DND-41 (cell line): ENCODE measurements at regions not wholly inside any gene's neighbourhood (a gene's known extent, or its start where the extent isn't known, plus 50 kb on each side); places are given as distances from the start of the nearest gene placed in this dataset.
"Not testable (repeated sequence)": the region's sequence is repeated elsewhere in the genome, so short reads cannot be mapped to it uniquely, and the experiment has no call there.

Experiments used
- ATAC-seq: fragments of 200-7000 bp; cut with Tn5 transposase; 3 replicates; pipeline ENCODE4 v1.9.1; 2021; ENCODE audit warnings: low read depth; ENCODE audit not compliant: insufficient read depth
- DNase-seq: peaks from one replicate; pipeline ENCODE4 v3.0.0-alpha.2; 2020
- H2AFZ ChIP-seq: 2 replicates; pipeline ENCODE4 v1.6.0; 2012; ENCODE audit warnings: low read depth, low read length
- H3K27ac ChIP-seq: 2 replicates; pipeline ENCODE4 v1.5.1; 2012; ENCODE audit warnings: low read length, inconsistent platforms
- H3K27me3 ChIP-seq: fragments of 200-600 bp; sonication (generic); 2 replicates; pipeline ENCODE4 v1.6.0; 2012; ENCODE audit warnings: low read length, mild to moderate bottlenecking, inconsistent platforms; ENCODE audit not compliant: insufficient read depth, poor library complexity
- H3K36me3 ChIP-seq: 2 replicates; pipeline ENCODE4 v1.5.1; 2012; ENCODE audit warnings: low read length, inconsistent platforms; ENCODE audit not compliant: insufficient read depth
- H3K4me1 ChIP-seq: 2 replicates; pipeline ENCODE4 v1.5.1; 2012; ENCODE audit warnings: mild to moderate bottlenecking, low read length; ENCODE audit not compliant: insufficient read depth
- H3K4me2 ChIP-seq: 2 replicates; pipeline ENCODE4 v1.6.0; 2012; ENCODE audit warnings: mild to moderate bottlenecking, moderate library complexity, low read length, inconsistent platforms; ENCODE audit not compliant: insufficient read depth
- H3K4me3 ChIP-seq, 2 experiments: fragments of 200-600 bp in 1 of 2; shearing (Covaris generic) in 1 of 2; 2 replicates each; pipeline ENCODE4 v1.5.1; 2012 to 2016; ENCODE audit warnings: inconsistent platforms in 2 of 2, low read length in 2 of 2, mild to moderate bottlenecking in 2 of 2, low read depth in 1 of 2, moderate library complexity in 1 of 2
- H3K79me2 ChIP-seq: 2 replicates; pipeline ENCODE4 v1.6.0; 2012; ENCODE audit warnings: low read length, inconsistent platforms; ENCODE audit not compliant: insufficient read depth
- H3K9ac ChIP-seq: 2 replicates; pipeline ENCODE4 v1.6.0; 2012; ENCODE audit warnings: low read depth, mild to moderate bottlenecking, inconsistent platforms, low read length, moderate library complexity
- H3K9me3 ChIP-seq: 2 replicates; pipeline ENCODE4 v1.5.1; 2012; ENCODE audit warnings: low read length, moderate library complexity, mild to moderate bottlenecking, inconsistent platforms; ENCODE audit not compliant: insufficient read depth, severe bottlenecking
- H4K20me1 ChIP-seq: 2 replicates; pipeline ENCODE4 v1.6.0; 2012; ENCODE audit warnings: low read length; ENCODE audit not compliant: insufficient read depth
- CTCF ChIP-seq: IDR thresholded peaks from 2 replicates; pipeline ENCODE4 v1.5.1; 2012; ENCODE audit warnings: borderline replicate concordance, low read length, moderate library complexity, mild to moderate bottlenecking; ENCODE audit not compliant: poor library complexity, severe bottlenecking; ENCODE audit errors: extremely low read depth
- EZH2 ChIP-seq: IDR thresholded peaks from 3 replicates; pipeline ENCODE4 v1.6.1; 2012; ENCODE audit warnings: borderline replicate concordance, low read depth, mild to moderate bottlenecking, moderate library complexity, low read length, inconsistent platforms; ENCODE audit not compliant: severe bottlenecking

GRCh38 chr11:38693306-38693705, 2095.3 kb upstream of the RAG2 start:
- no peak overlapping the region for H2AFZ ChIP-seq
- no peak for DNase-seq
- H4K20me1 ChIP-seq, result no peaks in the 10 kb centered on the region
- TF ChIP-seq EZH2, result no peak
- no peak for TF ChIP-seq CTCF
- H3K4me2 ChIP-seq, result no peak overlapping the region
- H3K36me3 ChIP-seq, result no peaks in the 10 kb centered on the region
- H3K9me3 ChIP-seq, result no peaks in the 10 kb centered on the region
- no peaks in the 10 kb centered on the region for H3K79me2 ChIP-seq
- no peak overlapping the region for H3K9ac ChIP-seq
- H3K27me3 ChIP-seq, result no peaks in the 10 kb centered on the region
- no peak overlapping the region for H3K27ac ChIP-seq
- ATAC-seq, result no peak
- no peaks in the 10 kb centered on the region for H3K4me1 ChIP-seq
- H3K4me3 ChIP-seq, result no peak overlapping the region

GRCh38 chr11:38690211-38690610, 2092.2 kb upstream of the RAG2 start:
- H3K79me2 ChIP-seq, H3K27ac ChIP-seq, H3K4me1 ChIP-seq, H3K4me2 ChIP-seq, H3K36me3 ChIP-seq, H4K20me1 ChIP-seq, H3K9ac ChIP-seq, ATAC-seq, H2AFZ ChIP-seq, H3K27me3 ChIP-seq, H3K9me3 ChIP-seq, H3K4me3 ChIP-seq, DNase-seq: not testable (repeated sequence)

GRCh38 chr11:38687008-38687407, 2089.0 kb upstream of the RAG2 start:
- no peaks in the 10 kb centered on the region for H3K79me2 ChIP-seq
- ATAC-seq (no peak), DNase-seq (no peak)
- no peak overlapping the region for H3K27ac ChIP-seq
- no peaks in the 10 kb centered on the region for H3K36me3 ChIP-seq
- H3K4me2 ChIP-seq, result no peak overlapping the region
- no peaks in the 10 kb centered on the region for H3K9me3 ChIP-seq
- TF ChIP-seq CTCF (no peak), EZH2 (no peak)
- H3K27me3 ChIP-seq, result no peaks in the 10 kb centered on the region
- no peaks in the 10 kb centered on the region for H4K20me1 ChIP-seq
- H3K4me1 ChIP-seq, result no peaks in the 10 kb centered on the region
- H3K9ac ChIP-seq, result no peak overlapping the region
- H3K4me3 ChIP-seq, result no peak overlapping the region
- H2AFZ ChIP-seq, result no peak overlapping the region

- Histone ChIP-seq H3K27ac (no peak overlapping the region), H3K9ac (no peak overlapping the region), H3K4me2 (no peak overlapping the region), H2AFZ (no peak overlapping the region), H3K4me1 (no peaks in the 10 kb centered on the region), H3K79me2 (no peaks in the 10 kb centered on the region), H3K36me3 (no peaks in the 10 kb centered on the region), H3K27me3 (no peaks in the 10 kb centered on the region), H4K20me1 (no peaks in the 10 kb centered on the region), H3K4me3 (no peak overlapping the region), H3K9me3 (no peaks in the 10 kb centered on the region)
- no peak for TF ChIP-seq CTCF
- no peak for TF ChIP-seq EZH2
- no peak for ATAC-seq
- DNase-seq, result no peak
Measured at GRCh38 chr11:38683484-38683883, 2085.4 kb upstream of the RAG2 start.
